ENCODE measurements at regions not wholly inside any gene's neighbourhood (a gene's known extent, or its start where the extent isn't known, plus 50 kb on each side); places are given as distances from the start of the nearest gene placed in this dataset.
"Not testable (repeated sequence)": the region's sequence is repeated elsewhere in the genome, so short reads cannot be mapped to it uniquely, and the experiment has no call there.

GRCh38 chr2:142347751-142348150, 216.9 kb upstream of the LRP1B start:
- DNase-seq (ENCODE audit: low read depth, low spot score), result no peak

GRCh38 chr2:142339261-142339660, 208.4 kb upstream of the LRP1B start:
- DNase-seq (ENCODE audit: low read depth, low spot score), result no peak

- DNase-seq (ENCODE audit: low read depth, low spot score), result no peak
These were observed 201.4 kb upstream of the LRP1B start for GRCh38 chr2:142332196-142332595.

- no peak for DNase-seq (ENCODE audit: low read depth, low spot score)
These were observed 199.6 kb upstream of the LRP1B start for GRCh38 chr2:142330458-142330857.

GRCh38 chr2:142325870-142326269, 195.1 kb upstream of the LRP1B start:
- no peak for DNase-seq (ENCODE audit: low read depth, low spot score)

- no peak for DNase-seq (ENCODE audit: low read depth, low spot score)
These were observed 192.4 kb upstream of the LRP1B start for GRCh38 chr2:142323206-142323605.

GRCh38 chr2:142321706-142322280, 191.0 kb upstream of the LRP1B start:
- no peak for DNase-seq (ENCODE audit: low read depth, low spot score)

GRCh38 chr2:142320067-142320466, 189.3 kb upstream of the LRP1B start:
- no peak for DNase-seq (ENCODE audit: low read depth, low spot score)

GRCh38 chr2:142316049-142316448, 185.2 kb upstream of the LRP1B start:
- no peak for DNase-seq (ENCODE audit: low read depth, low spot score)

GRCh38 chr2:142315346-142315745, 184.5 kb upstream of the LRP1B start:
- DNase-seq (ENCODE audit: low read depth, low spot score), result no peak

GRCh38 chr2:142314164-142314563, 183.3 kb upstream of the LRP1B start:
- no peak for DNase-seq (ENCODE audit: low read depth, low spot score)

- no peak for DNase-seq (ENCODE audit: low read depth, low spot score)
These were observed 179.7 kb upstream of the LRP1B start for GRCh38 chr2:142310530-142310929.

GRCh38 chr2:142308744-142309143, 177.9 kb upstream of the LRP1B start:
- no peak for DNase-seq (ENCODE audit: low read depth, low spot score)

GRCh38 chr2:142307616-142308115, 176.8 kb upstream of the LRP1B start:
- no peak for DNase-seq (ENCODE audit: low read depth, low spot score)

GRCh38 chr2:142307086-142307485, 176.3 kb upstream of the LRP1B start:
- no peak for DNase-seq (ENCODE audit: low read depth, low spot score)

GRCh38 chr2:142306131-142306530, 175.3 kb upstream of the LRP1B start:
- DNase-seq (ENCODE audit: low read depth, low spot score), result no peak

- no peak for DNase-seq (ENCODE audit: low read depth, low spot score)
These were observed 169.7 kb upstream of the LRP1B start for GRCh38 chr2:142300517-142300916.

GRCh38 chr2:142299021-142299420, 168.2 kb upstream of the LRP1B start:
- DNase-seq (ENCODE audit: low read depth, low spot score), result no peak

- DNase-seq (ENCODE audit: low read depth, low spot score), result no peak
These were observed 163.4 kb upstream of the LRP1B start for GRCh38 chr2:142294225-142294624.

- no peak for DNase-seq (ENCODE audit: low read depth, low spot score)
These were observed 161.2 kb upstream of the LRP1B start for GRCh38 chr2:142291969-142292368.

- DNase-seq (ENCODE audit: low read depth, low spot score), result no peak
These were observed 160.1 kb upstream of the LRP1B start for GRCh38 chr2:142290931-142291330.

GRCh38 chr2:142286618-142287017, 155.8 kb upstream of the LRP1B start:
- DNase-seq (ENCODE audit: low read depth, low spot score), result no peak

GRCh38 chr2:142285480-142285879, 154.7 kb upstream of the LRP1B start:
- no peak for DNase-seq (ENCODE audit: low read depth, low spot score)

GRCh38 chr2:142284336-142284735, 153.5 kb upstream of the LRP1B start:
- not testable (repeated sequence) for DNase-seq (ENCODE audit: low read depth, low spot score)
